ENCODE measurements at regions not wholly inside any gene's neighbourhood (a gene's known extent, or its start where the extent isn't known, plus 50 kb on each side); places are given as distances from the start of the nearest gene placed in this dataset.

- TF ChIP-seq MAX (IDR thresholded peaks at IDR 0.05) (no peak), RAD21 (IDR thresholded peaks at IDR 0.05; ENCODE audit: low read depth) (no peak), YY1 (IDR thresholded peaks at IDR 0.05; ENCODE audit: low read depth) (no peak), CEBPB (IDR thresholded peaks at IDR 0.05) (no peak), CREB1 (IDR thresholded peaks at IDR 0.05; ENCODE audit: low read depth) (no peak), EGR1 (IDR thresholded peaks at IDR 0.05) (no peak), TEAD4 (IDR thresholded peaks at IDR 0.05) (no peak)
Observed at GRCh38 chr3:110332629-110333028, 739.0 kb upstream of the NECTIN3 start.

All from Ishikawa (cell line).